ENCODE measurements at regions not wholly inside any gene's neighbourhood (a gene's known extent, or its start where the extent isn't known, plus 50 kb on each side); places are given as distances from the start of the nearest gene placed in this dataset.

DNA sequence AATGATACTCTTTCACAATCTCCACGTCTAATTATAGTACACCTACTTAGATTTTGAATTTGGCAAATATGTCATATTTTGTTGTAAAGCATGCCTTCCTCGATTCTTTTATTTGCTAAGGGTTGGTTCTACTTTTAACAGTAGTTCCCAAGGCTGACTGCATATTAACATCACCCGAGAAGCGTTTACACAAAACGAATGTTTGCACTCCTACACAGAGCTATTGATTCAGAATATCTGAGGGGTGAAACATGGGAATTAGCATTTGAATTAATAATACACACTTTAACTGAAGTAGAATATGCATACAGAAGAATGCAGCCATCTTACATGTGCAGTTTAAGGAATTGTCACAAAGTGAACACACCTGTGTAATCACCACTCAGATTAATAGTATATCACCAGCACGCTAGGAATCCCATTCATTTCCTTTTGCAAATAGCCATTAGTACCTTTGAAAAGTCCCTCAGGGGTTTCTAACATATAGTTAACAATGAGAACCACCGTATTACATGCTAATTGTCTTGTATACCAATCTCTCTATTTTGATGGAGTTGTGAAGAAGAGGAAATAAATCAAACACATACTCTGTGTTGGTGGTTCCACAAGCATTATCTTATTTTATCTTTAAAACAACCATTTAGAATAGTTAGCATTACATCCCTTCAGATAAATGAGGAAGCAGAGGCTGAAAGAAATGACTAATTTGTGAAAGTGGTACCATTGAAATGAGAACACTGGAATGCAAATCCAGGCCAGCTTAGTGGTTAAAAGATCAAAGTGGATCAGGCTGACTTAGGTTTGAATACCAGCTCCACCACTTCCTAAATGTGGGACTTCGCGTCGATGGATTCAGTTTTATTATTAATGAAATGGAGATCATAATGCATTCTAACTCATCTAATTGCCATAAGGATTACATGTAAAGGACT lies 317.6 kb downstream of the HDGFL1 start:
- no peak for DNase-seq

DNA sequence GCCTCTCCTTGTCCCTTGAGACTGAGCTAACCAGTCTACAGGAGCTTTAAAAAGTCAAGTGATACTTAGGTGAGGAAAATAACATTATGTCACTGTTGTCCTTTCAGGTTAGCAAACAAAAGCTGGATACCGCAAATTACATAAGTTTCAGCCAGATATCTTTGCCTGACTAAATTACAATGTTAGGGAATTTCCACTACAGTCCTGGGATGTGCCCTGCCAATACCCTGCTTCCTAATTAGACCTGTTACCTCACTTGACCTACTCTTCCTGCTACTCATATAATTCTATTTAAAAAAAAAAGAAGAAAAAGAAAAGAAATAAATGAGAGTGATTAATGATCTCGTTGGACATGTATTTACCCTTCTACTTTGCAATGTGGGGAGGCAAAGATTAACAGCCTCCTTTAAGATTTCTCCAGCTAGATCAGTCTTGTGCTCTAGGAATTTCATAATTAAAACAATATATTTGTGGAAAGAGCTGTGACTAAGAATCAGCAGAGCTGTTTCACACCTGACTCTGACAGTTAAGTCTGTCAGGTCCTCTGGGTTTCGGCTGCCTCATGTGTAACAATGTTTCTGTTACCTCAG lies 318.9 kb downstream of the HDGFL1 start:
- peak; percentile 20 for DNase-seq

- DNase-seq: no peak
Observed at GRCh38 chr6:22891934-22892333, 322.6 kb downstream of the HDGFL1 start.

- DNase-seq: no peak
Observed at GRCh38 chr6:22892452-22892851, 323.1 kb downstream of the HDGFL1 start.

DNA sequence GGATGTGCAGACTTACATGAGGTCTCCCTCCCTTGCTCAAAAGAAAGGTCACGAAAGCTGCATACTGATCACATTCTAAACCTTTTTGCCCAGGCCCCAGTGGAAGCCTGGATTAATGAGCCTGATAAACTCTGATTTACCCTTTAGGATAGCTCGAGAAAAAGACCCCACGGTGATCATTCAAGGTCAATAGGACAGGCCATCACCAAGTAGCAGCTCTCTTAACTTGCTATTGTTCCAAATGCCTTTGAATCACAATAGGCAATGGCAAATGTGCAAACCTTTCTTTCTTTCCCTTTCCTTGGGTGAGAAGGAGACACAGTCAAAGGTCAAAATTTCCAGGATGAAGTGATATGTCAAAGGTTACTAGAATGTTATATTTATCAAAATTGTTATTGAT lies 327.3 kb downstream of the HDGFL1 start:
- DNase-seq: no peak

DNA sequence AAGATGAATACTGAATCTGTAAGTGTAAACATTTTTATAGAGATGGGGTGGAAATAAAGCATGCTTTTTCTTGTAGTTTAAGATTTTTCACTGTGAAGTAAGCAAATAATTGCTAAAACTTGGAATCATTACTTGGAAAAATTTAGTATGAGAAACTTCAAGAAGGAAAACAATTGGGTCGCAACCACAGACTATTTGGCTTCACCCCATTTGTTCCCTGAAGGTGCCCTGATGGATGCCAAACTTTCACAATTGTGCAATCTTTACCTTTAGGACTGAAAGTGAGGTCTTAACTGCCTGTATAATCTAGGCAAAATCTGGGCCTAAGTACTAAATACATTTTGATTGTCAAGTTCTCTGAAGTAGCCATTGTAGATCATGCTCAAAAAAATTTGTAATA lies 330.1 kb downstream of the HDGFL1 start:
- DNase-seq: no peak

DNA sequence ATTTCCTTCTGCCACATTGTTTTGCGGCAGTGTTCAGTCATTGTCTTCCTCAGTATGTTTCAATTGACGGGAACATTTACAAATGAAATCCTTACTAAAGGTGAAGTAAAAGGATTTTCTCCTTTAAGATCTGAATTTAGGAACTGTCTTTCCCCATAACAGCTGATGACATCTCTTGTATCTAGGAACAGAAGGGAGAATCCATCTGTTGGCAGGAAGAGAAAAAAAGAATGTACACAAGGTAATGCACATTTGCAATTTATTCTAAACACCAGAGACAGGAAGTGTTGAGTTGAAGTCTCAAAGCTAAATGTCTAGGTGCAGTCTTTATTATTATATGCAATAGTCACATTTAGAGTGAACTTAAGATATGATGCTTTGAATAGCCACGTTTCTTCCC lies 334.5 kb downstream of the HDGFL1 start:
- DNase-seq: no peak

DNA sequence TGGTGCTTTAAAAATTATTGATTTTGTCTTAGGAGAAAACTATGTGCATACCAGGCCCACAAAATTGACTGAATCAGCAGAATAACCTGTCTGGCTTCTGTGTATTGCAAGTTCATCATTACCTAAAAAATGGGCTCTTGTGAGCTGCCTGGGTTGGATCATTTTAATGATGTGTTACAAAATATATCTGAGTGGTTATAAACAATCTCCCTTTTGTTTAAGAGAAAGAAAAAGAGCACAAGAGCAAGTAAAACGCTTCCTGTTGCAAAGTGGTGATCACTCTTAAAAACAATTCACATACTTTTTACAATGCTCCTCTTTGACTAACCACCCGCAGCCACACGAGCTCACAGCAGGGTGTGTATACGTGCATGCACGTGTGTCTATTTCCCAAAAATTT lies 335.1 kb downstream of the HDGFL1 start:
- no peak for DNase-seq

GRCh38 chr6:22906091-22906549 lies 336.8 kb downstream of the HDGFL1 start:
- DNase-seq: no peak

GRCh38 chr6:22907085-22907484 lies 337.7 kb downstream of the HDGFL1 start:
- DNase-seq: no peak

- no peak for DNase-seq
Observed at GRCh38 chr6:22910370-22910769, 341.0 kb downstream of the HDGFL1 start.

DNA sequence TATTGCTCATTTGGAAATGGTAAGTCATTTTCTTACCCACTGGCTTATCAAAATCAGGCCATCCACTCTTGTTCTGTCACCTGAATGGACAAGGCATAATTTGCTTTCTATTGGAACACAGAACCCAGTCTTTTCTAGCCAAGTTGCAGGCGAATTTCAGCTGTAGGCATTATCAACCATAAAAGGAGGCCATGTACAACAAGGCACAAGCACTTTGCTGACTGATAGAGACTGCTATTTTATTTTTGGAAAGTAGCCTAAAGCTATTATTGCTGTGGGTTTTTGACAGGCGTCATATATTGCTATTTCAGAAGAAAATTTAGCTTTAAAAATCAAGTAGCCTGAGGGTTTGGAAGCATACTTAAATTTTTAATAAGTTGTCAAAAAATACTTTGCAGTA lies 344.2 kb downstream of the HDGFL1 start:
- no peak for DNase-seq

- no peak for DNase-seq
Observed at GRCh38 chr6:22917344-22917743, 348.0 kb downstream of the HDGFL1 start.

- DNase-seq: no peak
Observed at GRCh38 chr6:22921828-22922227, 352.5 kb downstream of the HDGFL1 start.

DNA sequence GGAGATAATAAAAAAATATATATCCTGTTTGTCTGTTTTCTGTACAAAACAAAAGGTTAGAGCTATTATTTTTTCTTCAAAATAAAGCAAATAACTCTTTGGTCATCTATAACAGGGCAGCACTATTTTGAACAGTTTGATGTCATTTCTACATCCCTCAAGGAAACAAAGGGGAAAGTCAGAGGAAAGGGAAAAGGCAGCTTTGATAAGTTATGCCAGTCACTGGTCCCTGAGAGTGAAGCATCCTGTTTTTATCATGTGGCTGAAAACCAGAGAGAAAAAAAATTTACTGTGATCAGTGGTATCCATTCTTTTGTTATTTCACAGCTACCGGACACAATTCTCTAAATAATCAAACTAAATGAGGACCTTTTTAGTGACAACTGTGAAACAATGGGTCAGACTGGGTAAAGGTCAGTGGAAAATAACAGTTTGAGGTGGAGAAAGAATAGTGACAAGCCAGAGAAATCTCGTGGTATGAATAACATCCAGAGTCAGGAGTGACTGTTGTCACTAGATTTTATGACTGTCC lies 356.0 kb downstream of the HDGFL1 start:
- no peak for DNase-seq

GRCh38 chr6:22925920-22926789 lies 356.8 kb downstream of the HDGFL1 start:
- no peak for DNase-seq

DNA sequence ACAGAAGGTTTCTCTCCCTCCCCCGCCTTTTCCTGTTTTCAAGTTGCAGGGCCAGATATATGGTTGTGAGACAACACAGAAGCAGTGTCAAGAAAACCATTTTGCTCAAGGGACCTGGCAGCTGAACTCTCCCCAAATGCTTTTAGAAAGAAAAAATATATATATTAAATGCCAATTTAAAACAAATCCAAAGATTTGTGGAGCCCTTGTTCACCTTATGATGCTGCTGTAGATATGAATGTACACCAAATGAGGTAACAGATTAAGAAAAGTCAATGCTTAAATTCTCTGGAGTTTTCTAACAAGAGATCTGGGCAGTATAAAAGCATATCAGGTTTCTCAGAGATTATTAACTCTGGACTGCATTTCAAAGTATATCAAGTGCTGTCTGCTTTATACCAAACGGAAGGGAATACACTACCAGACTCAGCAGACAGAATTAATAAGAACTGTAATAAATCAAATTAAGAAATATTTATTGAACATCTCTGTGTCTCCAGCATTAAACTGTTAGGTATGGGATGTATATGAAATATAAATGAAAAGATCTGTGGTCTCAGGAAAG lies 357.5 kb downstream of the HDGFL1 start:
- DNase-seq: no peak

DNA sequence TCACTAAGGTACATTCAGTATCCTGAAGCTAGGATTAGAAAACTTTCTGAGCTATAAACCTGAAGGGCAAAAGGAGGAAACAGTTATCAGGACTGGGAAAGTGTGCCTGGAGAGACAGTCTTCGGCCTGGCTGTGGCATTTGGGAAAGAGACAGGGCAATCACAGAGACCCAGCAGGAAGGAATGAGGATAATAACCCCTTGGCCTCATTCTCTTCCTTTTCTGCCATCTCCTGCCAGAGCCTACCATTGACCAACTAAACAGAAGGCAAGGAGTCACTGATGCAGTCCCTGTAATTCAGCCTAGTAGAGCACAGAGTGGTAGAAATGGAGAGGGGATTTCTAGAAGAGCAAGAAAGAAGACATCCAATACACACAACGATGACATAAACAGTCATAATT lies 359.4 kb downstream of the HDGFL1 start:
- DNase-seq: no peak

GRCh38 chr6:22929311-22929985 lies 360.1 kb downstream of the HDGFL1 start:
- no peak for DNase-seq

- no peak for DNase-seq
Observed at GRCh38 chr6:22940581-22941290, 371.4 kb downstream of the HDGFL1 start.

DNA sequence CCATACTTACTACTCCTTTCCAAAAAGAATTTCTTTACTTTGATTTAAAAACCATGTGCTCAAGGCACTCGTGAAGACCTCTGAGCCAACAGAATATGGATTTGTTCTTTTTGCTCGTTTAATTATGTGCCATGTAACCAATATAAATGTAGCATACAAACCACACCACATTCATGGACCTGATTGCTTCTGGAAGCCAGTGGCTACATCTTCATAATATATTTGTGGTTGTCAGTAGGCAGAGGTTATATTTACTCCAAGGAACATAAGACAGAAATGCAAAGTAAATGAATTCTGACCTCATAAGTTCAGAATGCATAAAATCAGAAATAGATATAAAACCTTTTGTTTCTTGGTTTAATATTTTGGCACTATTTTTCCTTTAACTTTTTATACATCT lies 373.0 kb downstream of the HDGFL1 start:
- no peak for DNase-seq

DNA sequence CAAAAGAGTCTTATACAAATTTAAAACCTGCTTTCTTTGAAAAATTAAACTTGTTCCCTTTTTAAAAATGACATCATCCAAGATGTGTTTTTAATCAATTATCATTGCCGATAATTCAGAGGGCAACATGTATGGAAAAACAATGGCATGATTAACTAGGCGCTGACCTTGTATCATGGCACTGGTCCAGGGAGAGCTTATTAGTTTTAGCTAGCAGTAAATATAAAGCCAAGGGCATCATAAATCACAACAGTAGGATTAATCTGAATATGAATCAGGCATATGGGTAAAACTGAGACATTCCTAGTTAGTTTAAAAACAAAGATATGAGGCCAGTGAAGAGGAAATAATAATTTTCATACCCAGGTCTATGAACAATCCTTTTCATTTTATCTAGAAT lies 374.0 kb downstream of the HDGFL1 start:
- DNase-seq: no peak
